ENCODE measurements at regions not wholly inside any gene's neighbourhood (a gene's known extent, or its start where the extent isn't known, plus 50 kb on each side); places are given as distances from the start of the nearest gene placed in this dataset.

DNA sequence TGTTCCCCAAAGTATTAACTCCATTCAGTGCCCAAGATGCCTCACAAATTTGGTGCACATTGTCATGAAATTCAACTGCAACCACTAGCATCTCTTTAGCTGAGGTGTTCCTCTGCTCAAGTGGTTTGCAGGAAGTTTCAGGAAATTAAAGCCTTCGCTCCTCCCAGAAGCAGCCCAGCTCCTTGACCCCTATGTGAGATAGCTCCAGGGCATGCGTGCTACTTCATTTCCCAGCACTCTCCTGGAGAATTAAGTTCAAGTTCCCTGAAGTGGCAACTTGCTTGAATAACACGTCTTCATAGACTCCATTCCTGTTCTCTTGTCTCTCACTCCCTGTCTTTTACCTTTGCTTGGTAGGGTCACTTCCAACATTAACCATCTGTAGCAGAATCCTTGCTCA, 750.3 kb downstream of the REEP3 start:
- DNase-seq: no peak
- H3K27ac Mint-ChIP-seq: no peak overlapping the region
- no peaks in the 10 kb centered on the region for H3K36me3 Mint-ChIP-seq
- no peak overlapping the region for H3K4me3 Mint-ChIP-seq
- H3K4me1 Mint-ChIP-seq: no peaks in the 10 kb centered on the region
- peaks cover 0 to 11% (median 4%) of the 10 kb centered on the region in 6 donors for H3K9me3 Mint-ChIP-seq
- H3K27me3 Mint-ChIP-seq (ENCODE audit: low read depth in 3 of 3): peaks cover 0 to 3% (median 0%) of the 10 kb centered on the region in 3 donors

DNA sequence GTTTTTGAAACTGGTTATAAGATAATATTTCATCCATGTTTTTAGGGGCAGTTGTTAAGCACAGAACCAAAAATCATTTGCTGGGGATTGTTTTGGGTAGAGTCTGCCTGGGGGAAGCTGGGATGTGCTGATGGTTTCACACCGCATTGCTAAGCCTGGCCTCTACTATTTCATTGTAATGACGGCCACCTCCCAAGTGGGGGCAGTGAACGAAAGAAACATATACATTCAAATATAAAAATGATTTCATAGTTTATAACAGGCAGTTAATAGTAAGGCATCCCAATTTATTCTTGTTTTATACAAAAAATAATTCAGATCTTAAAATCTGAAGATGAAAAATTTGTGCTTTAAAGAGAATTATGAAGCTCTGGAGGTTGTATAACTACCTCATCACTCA, 750.8 kb downstream of the REEP3 start:
- Mint-ChIP-seq H3K36me3 (no peaks in the 10 kb centered on the region), H3K27ac (no peak overlapping the region), H3K4me1 (no peaks in the 10 kb centered on the region), H3K4me3 (no peak overlapping the region), H3K9me3 (peaks cover 0 to 15% (median 5%) of the 10 kb centered on the region in 6 donors), H3K27me3 (ENCODE audit: low read depth in 3 of 3) (peaks cover 0 to 3% (median 0%) of the 10 kb centered on the region in 3 donors)
- no peak for DNase-seq

DNA sequence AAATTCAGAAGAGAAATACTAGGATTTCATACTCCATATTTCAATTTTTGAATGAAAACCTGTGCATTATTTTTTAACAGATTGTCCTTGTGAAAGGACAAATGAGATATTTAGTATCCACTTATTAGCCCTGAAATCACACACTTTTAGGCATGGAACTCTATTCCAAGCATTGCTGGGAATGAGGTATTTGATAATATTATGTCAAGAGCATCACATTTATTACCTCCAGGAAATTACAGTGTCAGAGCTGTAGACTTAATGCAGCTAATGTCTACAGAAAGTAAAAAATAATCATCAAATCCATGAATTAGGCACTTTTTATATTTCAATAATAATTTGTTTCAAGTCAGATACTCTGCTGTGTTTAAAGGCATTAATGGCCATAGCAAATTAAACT, 753.8 kb downstream of the REEP3 start:
- no peak overlapping the region for H3K4me3 Mint-ChIP-seq
- peaks cover 0 to 22% (median 7%) of the 10 kb centered on the region in 6 donors for H3K9me3 Mint-ChIP-seq
- DNase-seq: no peak
- H3K27ac Mint-ChIP-seq: no peak overlapping the region
- H3K27me3 Mint-ChIP-seq (ENCODE audit: low read depth in 3 of 3): peaks cover 0 to 1% (median 0%) of the 10 kb centered on the region in 3 donors
- no peaks in the 10 kb centered on the region for H3K4me1 Mint-ChIP-seq
- H3K36me3 Mint-ChIP-seq: no peaks in the 10 kb centered on the region

DNA sequence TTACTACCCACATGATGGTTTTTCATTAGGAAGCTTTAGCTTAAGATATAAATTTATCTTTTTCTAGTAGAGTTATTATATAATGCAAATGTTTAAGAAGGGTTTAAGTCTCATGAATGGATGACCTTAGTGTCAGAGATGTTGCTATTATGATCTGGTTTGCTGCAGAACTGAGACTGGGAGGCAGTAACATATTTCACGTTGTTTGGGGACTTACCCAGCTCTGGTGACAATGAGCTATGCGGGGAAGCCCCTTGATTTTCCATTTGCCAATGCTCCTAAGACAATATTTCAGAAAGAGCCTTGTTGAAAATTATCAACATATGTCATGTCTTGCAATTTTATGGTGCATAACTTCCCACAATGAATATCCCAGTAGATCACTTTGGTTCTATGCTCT, 754.6 kb downstream of the REEP3 start:
- Mint-ChIP-seq H3K4me1 (no peaks in the 10 kb centered on the region), H3K9me3 (peaks cover 0 to 20% (median 7%) of the 10 kb centered on the region in 6 donors), H3K4me3 (no peak overlapping the region), H3K36me3 (no peaks in the 10 kb centered on the region), H3K27me3 (ENCODE audit: low read depth in 3 of 3) (peaks cover 0 to 1% (median 0%) of the 10 kb centered on the region in 3 donors), H3K27ac (no peak overlapping the region)
- DNase-seq: no peak

DNA sequence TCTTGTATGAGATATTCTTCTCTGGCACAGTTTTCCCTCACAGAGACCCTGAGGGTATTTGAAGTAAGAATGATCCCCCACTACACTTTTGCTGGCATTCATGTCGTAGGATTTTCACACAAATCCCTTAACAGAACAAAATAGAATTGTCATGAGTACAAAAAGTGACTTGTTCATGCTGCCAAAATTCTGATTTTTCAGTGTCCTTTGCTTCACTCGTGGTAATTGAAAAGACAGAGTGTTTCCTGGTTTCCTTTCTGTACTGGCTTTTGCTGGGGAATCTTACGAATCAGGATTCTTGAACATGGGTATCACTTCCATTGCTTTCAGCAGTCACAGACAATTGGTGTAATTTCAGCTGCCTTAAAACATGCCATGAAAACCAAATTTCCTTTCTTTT, 756.3 kb downstream of the REEP3 start:
- peaks cover 0 to 1% (median 0%) of the 10 kb centered on the region in 3 donors for H3K27me3 Mint-ChIP-seq (ENCODE audit: low read depth in 3 of 3)
- no peak overlapping the region for H3K4me3 Mint-ChIP-seq
- H3K9me3 Mint-ChIP-seq: peaks cover 3 to 20% (median 8%) of the 10 kb centered on the region in 6 donors
- no peak for DNase-seq
- H3K4me1 Mint-ChIP-seq: no peaks in the 10 kb centered on the region
- H3K27ac Mint-ChIP-seq: no peak overlapping the region
- no peaks in the 10 kb centered on the region for H3K36me3 Mint-ChIP-seq

DNA sequence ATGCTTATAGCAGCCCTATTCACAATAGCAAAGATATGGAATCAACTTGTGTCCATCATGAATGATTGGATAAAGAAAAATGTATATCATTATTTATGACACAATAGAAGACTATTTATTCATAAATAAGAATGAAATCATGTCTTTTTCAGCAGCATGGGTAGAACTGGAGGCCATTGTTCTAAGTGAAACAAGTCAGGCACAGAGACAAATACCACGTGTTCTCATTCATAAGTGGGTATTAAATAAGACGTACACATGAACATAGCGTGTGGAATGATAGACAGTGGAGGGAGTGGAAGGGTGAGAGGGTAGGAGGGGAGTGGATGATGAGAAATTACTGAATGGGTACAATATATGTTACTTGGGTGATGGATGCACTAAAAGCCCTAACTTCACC, 762.4 kb downstream of the REEP3 start:
- Mint-ChIP-seq H3K27me3 (ENCODE audit: low read depth in 3 of 3) (peaks cover 0 to 4% (median 0%) of the 10 kb centered on the region in 3 donors), H3K4me3 (no peak overlapping the region)

DNA sequence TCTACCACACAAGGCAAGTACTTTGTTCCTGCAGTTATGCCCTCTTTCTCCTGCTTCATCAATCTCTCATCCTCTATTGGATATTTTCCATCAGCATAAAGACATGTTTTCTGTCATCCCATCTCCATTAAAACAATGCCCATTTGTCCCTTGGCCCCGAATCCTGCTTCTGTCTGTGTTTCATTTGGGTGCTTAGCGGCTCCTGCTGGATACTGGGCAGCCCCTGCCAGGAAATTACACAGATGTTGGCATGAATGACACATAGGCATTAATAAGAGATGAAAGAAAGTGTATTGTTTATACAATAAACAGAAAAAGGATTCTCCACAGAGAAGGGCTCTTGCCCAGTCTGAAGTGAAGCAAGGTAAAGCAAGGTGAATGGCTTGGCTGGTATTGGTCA, 765.3 kb downstream of the REEP3 start:
- no peaks in the 10 kb centered on the region for H3K4me1 Mint-ChIP-seq
- peaks cover 0 to 3% (median 0%) of the 10 kb centered on the region in 3 donors for H3K36me3 Mint-ChIP-seq
- DNase-seq: no peak
- peaks cover 3 to 34% (median 17%) of the 10 kb centered on the region in 6 donors for H3K9me3 Mint-ChIP-seq
- peaks cover 0 to 4% (median 0%) of the 10 kb centered on the region in 3 donors for H3K27me3 Mint-ChIP-seq (ENCODE audit: low read depth in 3 of 3)
- H3K4me3 Mint-ChIP-seq: no peak overlapping the region
- H3K27ac Mint-ChIP-seq: no peak overlapping the region

More for the DNA sequence above, 762.4 kb downstream of the REEP3 start:
- Mint-ChIP-seq H3K9me3 (peaks cover 4 to 30% (median 13%) of the 10 kb centered on the region in 6 donors), H3K4me1 (no peaks in the 10 kb centered on the region), H3K36me3 (peaks cover 0 to 3% (median 0%) of the 10 kb centered on the region in 3 donors), H3K27ac (no peak overlapping the region)
- no peak for DNase-seq

DNA sequence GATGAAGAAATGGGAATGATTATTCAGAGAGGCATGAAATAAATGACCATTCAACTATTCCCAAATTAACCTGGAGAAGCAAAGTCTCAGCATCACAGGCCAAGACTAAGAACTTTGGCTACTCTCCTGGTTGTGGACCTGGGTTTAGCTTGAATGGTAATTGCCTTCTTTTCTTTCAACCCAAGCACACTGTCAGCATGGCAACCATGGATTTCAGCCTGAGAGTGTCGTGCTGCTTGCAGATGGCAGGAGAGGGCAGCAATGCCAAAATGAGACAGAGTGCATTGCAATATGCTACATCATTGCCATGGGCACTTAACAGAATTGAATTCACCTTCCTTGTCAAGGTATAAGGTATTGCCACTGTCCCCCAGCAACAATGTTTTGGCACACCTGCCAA, 767.2 kb downstream of the REEP3 start:
- no peaks in the 10 kb centered on the region for H3K4me1 Mint-ChIP-seq
- peaks cover 0 to 4% (median 0%) of the 10 kb centered on the region in 3 donors for H3K27me3 Mint-ChIP-seq (ENCODE audit: low read depth in 3 of 3)
- H3K36me3 Mint-ChIP-seq: peaks cover 0 to 3% (median 0%) of the 10 kb centered on the region in 3 donors
- no peak for DNase-seq
- no peak overlapping the region for H3K27ac Mint-ChIP-seq
- H3K4me3 Mint-ChIP-seq: no peak overlapping the region
- H3K9me3 Mint-ChIP-seq: peaks cover 3 to 32% (median 18%) of the 10 kb centered on the region in 6 donors

DNA sequence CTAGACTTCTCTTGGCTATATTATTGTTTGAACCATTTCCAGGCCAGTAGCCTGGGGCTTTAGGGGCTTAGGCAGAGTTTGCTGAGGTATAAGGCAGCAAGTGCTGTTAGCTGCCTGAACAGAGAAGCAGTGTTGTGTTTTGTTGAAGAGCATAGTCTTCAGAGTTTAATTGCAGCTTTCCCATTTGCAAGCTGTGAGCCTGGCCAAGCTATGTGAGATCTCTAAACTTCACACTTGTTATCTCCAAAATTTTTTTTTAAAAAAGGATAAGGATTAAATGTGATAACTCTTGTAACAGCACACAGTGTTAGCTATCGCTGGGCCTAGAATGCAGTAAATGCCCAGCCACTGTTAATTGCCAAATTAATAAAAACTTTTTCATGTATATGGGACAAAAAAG, 782.4 kb downstream of the REEP3 start:
- no peak for DNase-seq
- no peaks in the 10 kb centered on the region for H3K4me1 Mint-ChIP-seq
- peaks cover 2 to 24% (median 6%) of the 10 kb centered on the region in 6 donors for H3K9me3 Mint-ChIP-seq
- H3K27ac Mint-ChIP-seq: no peak overlapping the region
- no peak overlapping the region for H3K4me3 Mint-ChIP-seq
- no peaks in the 10 kb centered on the region for H3K36me3 Mint-ChIP-seq
- H3K27me3 Mint-ChIP-seq (ENCODE audit: low read depth in 3 of 3): peaks cover 0 to 2% (median 0%) of the 10 kb centered on the region in 3 donors

DNA sequence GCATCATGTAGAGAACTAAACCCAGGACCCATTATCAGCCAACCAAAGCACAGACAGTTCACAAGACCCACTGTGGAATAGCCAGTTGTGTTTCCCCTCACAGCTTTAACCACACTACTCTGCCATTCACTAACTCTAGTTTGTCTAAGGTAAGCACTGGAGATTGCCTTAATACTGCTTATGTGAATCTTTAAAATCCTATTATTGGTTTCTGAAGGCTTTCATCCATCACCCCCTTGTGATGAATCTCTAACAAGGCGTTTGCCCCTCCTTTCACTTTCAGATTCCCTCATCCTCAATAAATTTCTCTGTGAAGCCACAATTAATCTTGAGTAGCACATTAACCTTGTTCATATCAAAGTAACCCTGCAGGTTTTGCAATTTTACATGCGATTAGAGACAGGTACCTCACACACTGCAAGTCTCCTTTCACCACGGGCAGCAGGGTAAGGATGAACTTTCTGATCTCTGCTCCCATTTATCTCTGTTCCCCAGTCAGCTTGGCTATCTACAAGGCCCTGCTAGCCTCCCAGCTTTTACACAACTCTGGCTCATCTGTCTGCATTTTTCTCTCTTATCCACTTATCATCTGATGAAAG, 785.6 kb downstream of the REEP3 start:
- H3K4me1 Mint-ChIP-seq: no peaks in the 10 kb centered on the region

DNA sequence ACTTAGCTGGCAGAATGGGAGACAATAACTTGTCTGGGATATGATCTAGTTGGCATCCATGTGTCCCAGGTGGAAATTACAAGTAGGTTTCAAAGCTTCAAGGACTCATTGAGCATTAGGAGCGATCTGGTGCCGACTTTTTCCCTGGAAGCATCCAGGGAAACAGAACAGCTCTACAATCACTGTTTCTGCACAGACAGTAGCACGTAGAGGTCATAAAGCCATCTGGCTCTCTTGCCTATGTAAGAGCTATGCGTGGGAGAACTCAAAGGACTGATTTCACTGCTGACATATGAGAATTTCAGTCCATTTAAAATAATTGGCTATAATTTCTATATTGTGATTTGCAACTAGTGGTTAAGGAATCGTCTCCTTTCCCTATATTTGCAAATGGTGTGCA, 791.7 kb downstream of the REEP3 start:
- Mint-ChIP-seq H3K4me3 (no peak overlapping the region), H3K27me3 (ENCODE audit: low read depth in 3 of 3) (peaks cover 0 to 4% (median 0%) of the 10 kb centered on the region in 3 donors), H3K4me1 (no peaks in the 10 kb centered on the region), H3K36me3 (no peaks in the 10 kb centered on the region), H3K27ac (no peak overlapping the region), H3K9me3 (peaks cover 2 to 21% (median 15%) of the 10 kb centered on the region in 6 donors)
- DNase-seq: no peak

More for the DNA sequence above, 785.6 kb downstream of the REEP3 start:
- Mint-ChIP-seq H3K36me3 (no peaks in the 10 kb centered on the region), H3K9me3 (peaks cover 2 to 30% (median 10%) of the 10 kb centered on the region in 6 donors), H3K4me3 (no peak overlapping the region), H3K27me3 (ENCODE audit: low read depth in 3 of 3) (peaks cover 0 to 2% (median 0%) of the 10 kb centered on the region in 3 donors), H3K27ac (no peak overlapping the region)
- DNase-seq: no peak

DNA sequence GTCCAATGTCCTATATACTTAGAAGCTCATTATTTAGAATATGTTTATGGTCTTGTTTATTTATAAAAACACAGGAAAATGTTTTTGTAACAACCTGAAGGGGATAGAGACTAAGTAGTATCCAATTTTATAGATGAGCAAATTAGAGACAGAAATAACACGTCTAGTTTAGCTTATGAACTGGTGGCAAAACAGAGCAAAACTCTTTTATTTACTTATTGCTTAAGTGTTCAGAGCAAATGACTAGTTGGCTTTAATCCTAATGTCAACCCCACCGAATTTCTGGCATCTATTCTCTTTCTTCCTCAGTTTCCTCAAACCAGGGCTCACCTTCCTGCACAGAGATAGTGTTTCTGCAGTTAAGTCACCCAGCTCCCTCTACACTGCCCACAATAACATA, 792.8 kb downstream of the REEP3 start:
- no peak overlapping the region for H3K4me3 Mint-ChIP-seq
- no peak for DNase-seq
- peaks cover 0 to 4% (median 0%) of the 10 kb centered on the region in 3 donors for H3K27me3 Mint-ChIP-seq (ENCODE audit: low read depth in 3 of 3)
- H3K4me1 Mint-ChIP-seq: no peaks in the 10 kb centered on the region
- H3K9me3 Mint-ChIP-seq: peaks cover 3 to 22% (median 9%) of the 10 kb centered on the region in 6 donors
- no peaks in the 10 kb centered on the region for H3K36me3 Mint-ChIP-seq
- H3K27ac Mint-ChIP-seq: no peak overlapping the region

DNA sequence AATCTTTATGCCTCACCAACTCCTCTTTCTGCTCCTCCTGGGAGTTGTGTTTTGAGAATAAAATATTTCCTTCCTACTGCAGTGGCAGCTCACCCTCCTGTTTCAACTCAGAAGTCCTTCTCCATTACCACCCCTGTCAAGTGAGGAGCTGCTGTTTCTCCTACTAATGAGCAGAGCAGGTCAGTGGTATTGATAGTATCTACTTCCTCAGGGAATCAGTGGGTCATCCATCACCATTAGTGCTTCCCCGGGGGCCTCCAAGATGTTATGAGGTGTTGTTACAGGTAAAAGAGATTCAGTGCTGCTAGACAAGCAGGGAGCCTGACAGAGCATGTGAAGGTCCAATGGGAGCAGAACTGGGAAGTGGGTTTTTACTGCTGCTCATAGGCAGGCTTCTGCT, 795.2 kb downstream of the REEP3 start:
- Mint-ChIP-seq H3K36me3 (no peaks in the 10 kb centered on the region), H3K27ac (no peak overlapping the region), H3K27me3 (ENCODE audit: low read depth in 3 of 3) (peaks cover 0 to 4% (median 0%) of the 10 kb centered on the region in 3 donors), H3K9me3 (peaks cover 3 to 23% (median 9%) of the 10 kb centered on the region in 6 donors), H3K4me3 (no peak overlapping the region), H3K4me1 (no peaks in the 10 kb centered on the region)
- DNase-seq: no peak

DNA sequence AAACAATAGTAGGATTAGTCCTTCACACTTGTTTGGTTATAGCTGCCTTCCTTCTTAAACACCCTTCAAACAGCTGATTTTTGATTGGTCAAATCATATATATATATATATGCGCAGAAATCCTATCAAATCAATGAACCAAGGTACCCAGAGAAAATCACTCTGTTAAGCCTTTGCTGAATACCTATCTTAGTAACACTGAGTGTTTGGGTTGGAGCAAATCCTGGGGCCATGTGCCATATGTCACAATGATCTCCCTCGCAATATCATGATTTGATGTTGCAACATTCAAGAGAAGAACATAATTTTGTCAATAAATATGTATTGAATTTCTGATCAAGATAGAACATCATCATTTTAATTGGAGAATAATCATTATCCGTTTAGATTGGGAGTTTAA, 795.6 kb downstream of the REEP3 start:
- no peak for DNase-seq
- peaks cover 3 to 23% (median 9%) of the 10 kb centered on the region in 6 donors for H3K9me3 Mint-ChIP-seq
- H3K4me1 Mint-ChIP-seq: no peaks in the 10 kb centered on the region
- H3K27me3 Mint-ChIP-seq (ENCODE audit: low read depth in 3 of 3): peaks cover 0 to 4% (median 0%) of the 10 kb centered on the region in 3 donors
- no peak overlapping the region for H3K27ac Mint-ChIP-seq
- H3K4me3 Mint-ChIP-seq: no peak overlapping the region
- H3K36me3 Mint-ChIP-seq: no peaks in the 10 kb centered on the region

DNA sequence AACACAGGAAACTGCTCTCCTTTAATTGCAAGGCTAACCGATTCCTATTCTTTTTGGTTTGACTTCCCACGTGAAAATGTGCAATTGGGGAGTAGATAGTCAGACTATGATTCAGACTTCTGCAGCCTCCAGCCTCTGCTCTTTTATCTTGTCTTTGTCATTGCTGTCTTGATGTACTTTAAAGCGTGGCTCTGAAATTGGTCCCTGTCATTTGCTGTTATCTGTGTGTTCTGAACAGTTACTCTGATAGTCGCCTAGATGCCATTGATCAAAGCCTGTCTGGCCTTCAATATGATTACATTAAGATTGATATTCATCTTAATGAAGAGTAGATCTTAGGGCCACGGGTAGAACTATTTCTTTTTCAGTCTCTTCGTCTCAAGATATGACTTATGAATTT, 799.2 kb downstream of the REEP3 start:
- Mint-ChIP-seq H3K4me3 (no peak overlapping the region), H3K4me1 (no peaks in the 10 kb centered on the region), H3K27me3 (ENCODE audit: low read depth in 3 of 3) (no peaks in the 10 kb centered on the region), H3K27ac (no peak overlapping the region), H3K9me3 (peaks cover 4 to 43% (median 18%) of the 10 kb centered on the region in 6 donors), H3K36me3 (no peaks in the 10 kb centered on the region)
- no peak for DNase-seq

All from immature natural killer cell (primary cell).